HTR-8/SVneo (cell line): ENCODE measurements at regions not wholly inside any gene's neighbourhood (a gene's known extent, or its start where the extent isn't known, plus 50 kb on each side); places are given as distances from the start of the nearest gene placed in this dataset.
"Not testable (repeated sequence)": the region's sequence is repeated elsewhere in the genome, so short reads cannot be mapped to it uniquely, and the experiment has no call there.

ENCODE experiments used
- DNase-seq: peaks from one replicate; pipeline ENCODE4 v3.0.0; 2011; ENCODE audit warnings: low spot score, mixed read lengths; ENCODE audit not compliant: insufficient read length
- FAIRE-seq: peaks from 2 replicates; lab custom pipeline; 2011; peaks lifted over from hg19 to GRCh38; lab: Jason Lieb, UNC

DNA sequence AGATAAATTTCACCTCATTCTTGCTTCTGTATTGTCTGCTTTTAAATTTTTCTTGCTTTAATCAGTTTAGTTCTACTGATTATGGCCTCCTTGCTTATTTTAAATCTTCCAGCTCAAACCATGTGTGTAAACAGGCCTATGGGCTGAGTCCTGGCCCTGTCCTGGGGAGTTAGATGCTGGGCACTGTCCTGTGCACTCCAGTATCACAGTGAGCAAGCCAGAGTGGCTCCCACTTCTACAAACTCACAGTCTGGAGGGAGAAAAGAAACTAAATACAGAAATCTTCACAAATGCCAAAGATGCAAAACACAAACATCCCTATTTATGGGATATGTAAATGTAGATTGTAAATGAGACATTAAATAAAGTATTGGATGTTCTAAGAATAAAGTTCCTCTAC, 101.1 kb upstream of the POGK start:
- FAIRE-seq = no peak
- DNase-seq = no peak

DNA sequence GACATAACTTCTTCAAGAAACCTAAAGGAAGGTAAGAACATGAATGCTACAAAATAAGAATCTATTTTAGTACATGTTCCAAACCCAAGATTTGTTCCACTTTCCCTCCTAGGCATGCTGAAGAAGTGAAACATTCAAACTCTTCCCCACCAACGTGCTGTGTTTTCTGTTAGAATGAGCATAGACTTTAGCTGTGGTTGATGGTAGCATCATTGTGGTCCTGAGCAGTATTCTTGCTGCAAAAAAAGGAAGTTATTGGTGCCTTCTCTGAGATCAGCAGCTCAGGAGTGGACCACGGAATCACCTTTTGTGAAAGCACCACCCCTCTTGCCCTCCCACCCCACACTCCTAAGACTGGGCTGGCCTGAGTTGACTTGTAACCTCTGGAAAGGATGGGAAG, 100.4 kb upstream of the POGK start:
- FAIRE-seq (no peak), DNase-seq (no peak)

DNA sequence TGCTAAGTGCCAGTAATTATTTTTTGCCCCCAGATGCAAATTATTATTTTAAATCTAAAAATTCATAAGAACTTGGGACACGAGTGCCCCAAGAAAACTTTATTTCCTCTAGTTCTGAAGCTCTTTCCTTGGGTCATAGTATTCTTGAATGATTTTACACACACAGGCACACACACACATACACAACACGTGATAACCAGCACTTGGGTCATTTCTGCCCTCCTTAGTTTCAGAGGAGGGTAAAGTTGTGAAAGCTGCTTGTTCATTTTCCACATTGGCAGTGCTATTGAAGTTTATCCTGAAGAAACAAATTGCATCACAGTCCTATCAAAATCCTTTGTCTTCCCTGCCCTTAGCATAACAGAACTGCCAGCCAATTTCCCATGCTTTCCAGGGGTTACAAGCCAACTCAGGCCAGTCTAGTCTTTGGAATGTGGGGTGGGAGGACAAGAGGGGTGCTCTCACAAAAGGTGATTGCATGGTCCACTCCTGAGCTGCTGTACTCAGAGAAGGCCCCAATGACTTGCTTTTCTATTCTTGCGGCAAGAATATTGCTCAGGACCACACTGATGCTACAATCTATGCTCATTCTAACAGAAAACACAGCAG, 98.5 kb upstream of the POGK start:
- FAIRE-seq (no peak), DNase-seq (no peak)

DNA sequence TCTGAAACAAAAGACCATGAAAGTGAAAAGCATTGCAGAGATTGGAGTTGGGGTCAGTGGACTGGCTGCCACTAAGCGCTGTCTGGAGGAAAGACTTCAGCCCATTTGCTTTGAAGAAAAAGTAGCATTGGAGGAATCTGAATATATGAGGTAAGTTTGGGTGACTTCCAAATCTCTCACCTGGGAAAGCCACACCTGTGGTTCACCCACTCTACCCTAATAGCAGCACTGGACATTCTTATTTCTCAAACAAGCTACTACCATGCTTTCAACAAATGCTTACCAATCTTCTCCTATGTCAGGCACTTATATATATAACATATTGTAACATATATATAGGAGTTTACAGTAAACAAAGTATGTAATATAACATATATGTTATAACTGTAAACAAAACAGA, 76.0 kb upstream of the POGK start:
- FAIRE-seq = no peak
- DNase-seq = no peak

DNA sequence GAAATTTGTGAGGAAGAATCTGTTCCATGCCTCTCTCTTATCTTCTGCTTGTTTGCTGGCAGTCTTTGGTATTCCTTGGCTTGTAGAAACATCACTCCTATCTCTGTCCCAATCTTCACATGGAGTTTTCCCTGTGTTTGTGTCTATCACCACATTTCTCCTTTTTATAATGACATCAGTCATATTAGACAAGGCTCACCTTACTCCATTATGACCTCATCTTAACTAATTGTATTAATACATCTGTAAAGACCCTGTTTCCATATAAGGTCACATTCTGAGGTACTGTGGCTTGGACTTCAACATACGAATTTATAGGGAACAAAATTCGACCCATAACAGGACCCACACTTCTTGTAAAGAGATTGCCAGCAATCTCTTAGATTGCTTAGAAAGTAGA, 72.3 kb upstream of the POGK start:
- DNase-seq (no peak), FAIRE-seq (no peak)

DNA sequence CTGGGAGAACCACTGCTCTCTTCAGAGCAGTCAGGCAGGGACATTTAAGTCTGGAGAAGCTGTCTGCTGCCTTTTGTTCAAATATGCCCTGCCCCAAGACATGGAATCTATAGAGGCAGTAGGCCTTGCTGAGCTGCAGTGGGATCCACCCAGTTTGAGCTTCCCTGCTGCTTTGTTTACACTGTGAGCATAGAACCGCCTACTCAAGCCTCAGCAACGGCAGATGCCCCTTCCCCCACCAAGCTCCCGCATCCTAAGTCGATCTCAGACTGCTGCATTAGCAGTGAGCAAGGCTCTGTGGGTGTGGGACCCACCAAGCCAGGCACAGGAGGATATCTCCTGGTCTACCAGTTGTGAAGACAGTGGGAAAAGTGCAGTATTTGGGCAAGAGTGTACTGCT, 54.6 kb upstream of the POGK start:
- DNase-seq, FAIRE-seq: not testable (repeated sequence)

DNA sequence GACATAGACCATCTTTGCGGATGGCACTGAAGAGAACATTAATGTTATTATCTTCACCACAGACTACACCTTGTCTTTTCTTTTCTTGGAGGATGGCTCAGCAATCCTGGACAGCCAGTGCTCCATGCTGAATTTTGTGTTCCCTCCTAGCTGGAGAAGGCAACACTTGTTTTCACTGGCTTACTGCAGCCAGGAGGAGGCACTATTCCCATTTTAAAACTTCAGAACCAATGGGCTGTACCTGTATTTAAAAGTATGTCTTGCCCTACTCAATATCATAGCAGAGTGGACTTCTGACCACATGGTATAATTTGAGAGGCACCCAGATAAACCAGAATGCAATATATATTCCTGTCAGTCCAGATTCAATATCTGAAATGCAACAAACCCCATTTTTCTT, 53.3 kb upstream of the POGK start:
- no peak for FAIRE-seq
- no peak for DNase-seq

DNA sequence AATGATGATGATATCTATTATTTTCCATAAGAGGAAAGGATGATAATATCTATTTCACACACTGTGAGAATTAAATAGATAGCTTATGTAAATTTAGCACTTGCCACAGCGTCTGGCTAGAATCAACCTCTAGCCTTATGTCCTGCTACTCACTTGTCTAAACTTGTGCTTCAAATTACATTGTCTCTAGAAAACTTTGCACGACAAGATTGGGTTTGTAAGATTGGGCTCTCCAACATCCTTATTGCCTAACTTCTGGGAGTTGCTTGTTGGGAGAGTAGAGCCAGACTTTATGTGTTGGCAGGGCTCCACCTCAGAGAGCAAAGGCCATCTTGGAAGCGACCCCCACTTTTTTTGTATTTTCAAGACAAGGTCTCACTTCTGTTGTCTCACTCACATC, 50.0 kb upstream of the POGK start:
- DNase-seq = no peak
- FAIRE-seq = no peak
